ENCODE measurements at regions not wholly inside any gene's neighbourhood (a gene's known extent, or its start where the extent isn't known, plus 50 kb on each side); places are given as distances from the start of the nearest gene placed in this dataset.
"Not testable (repeated sequence)": the region's sequence is repeated elsewhere in the genome, so short reads cannot be mapped to it uniquely, and the experiment has no call there.

GRCh38 chr17:70379945-70380344 is 210.6 kb downstream of the KCNJ2 start:
- intact Hi-C loops (cut with DNase I) = no loop called here
- H3K9me3 ChIP-seq = no peaks in the 10 kb centered on the region
- H3K4me1 ChIP-seq = peaks cover 17% of the 10 kb centered on the region
- TF ChIP-seq CTCF (IDR thresholded peaks at IDR 0.05) = no peak
- ATAC-seq (no peak), DNase-seq (no peak)
- H3K4me3 ChIP-seq = no peak overlapping the region
- no peak overlapping the region for H3K27ac ChIP-seq
- no peaks in the 10 kb centered on the region for H3K27me3 ChIP-seq (ENCODE audit: low read depth)
- H3K36me3 ChIP-seq = no peaks in the 10 kb centered on the region

DNA sequence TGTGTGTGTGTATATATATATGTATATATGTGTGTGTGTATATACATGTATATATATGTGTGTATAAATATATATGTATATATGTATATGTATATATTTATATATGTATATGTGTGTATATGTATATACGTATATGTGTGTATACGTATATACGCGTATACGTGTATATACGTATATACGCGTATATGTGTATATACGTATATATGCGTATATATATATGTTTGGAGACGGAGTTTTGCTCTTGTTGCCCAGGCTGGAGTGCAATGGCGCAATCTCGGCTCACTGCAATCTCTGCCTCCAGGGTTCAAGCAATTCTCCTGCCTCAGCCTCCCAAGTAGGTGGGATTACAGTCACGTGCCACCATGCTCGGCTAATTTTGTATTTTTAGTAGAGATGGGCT is 212.6 kb downstream of the KCNJ2 start:
- ATAC-seq; intact Hi-C loops (cut with DNase I); H3K27me3 ChIP-seq (ENCODE audit: low read depth); H3K27ac ChIP-seq; H3K36me3 ChIP-seq; DNase-seq; H3K4me3 ChIP-seq; H3K4me1 ChIP-seq; H3K9me3 ChIP-seq: not testable (repeated sequence)

GRCh38 chr17:70388326-70388725 is 219.0 kb downstream of the KCNJ2 start:
- no peak for DNase-seq
- no peaks in the 10 kb centered on the region for H3K9me3 ChIP-seq
- H3K27me3 ChIP-seq (ENCODE audit: low read depth) = no peaks in the 10 kb centered on the region
- TF ChIP-seq CTCF (IDR thresholded peaks at IDR 0.05) = no peak
- no peak for ATAC-seq
- no peak overlapping the region for H3K4me3 ChIP-seq
- H3K4me1 ChIP-seq = no peaks in the 10 kb centered on the region
- intact Hi-C loops (cut with DNase I) = no loop called here
- no peak overlapping the region for H3K27ac ChIP-seq
- H3K36me3 ChIP-seq = no peaks in the 10 kb centered on the region

DNA sequence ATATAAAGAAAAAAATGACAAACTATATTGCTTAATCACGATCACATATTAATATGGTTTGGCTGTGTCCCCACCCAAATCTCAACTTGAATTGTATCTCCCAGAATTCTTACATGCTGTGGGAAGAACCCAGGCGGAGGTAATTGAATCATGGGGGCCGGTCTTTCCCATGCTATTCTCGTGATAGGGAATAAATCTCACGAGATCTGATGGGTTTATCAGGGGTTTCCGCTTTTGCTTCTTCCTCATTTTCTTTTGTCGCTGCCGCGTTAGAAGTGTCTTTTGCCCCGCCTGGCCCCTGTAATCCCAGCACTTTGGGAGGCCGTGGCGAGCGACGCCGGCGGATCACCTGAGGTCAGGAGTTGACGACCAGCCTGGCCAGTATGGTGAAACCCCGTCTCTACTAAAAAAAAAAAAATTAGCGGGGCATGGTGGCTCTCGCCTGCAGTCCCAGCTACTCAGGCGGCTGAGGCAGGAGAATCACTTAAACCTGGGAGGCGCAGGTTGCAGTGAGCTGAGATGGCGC is 220.0 kb downstream of the KCNJ2 start:
- DNase-seq; H3K4me3 ChIP-seq; H3K9me3 ChIP-seq; H3K36me3 ChIP-seq; intact Hi-C loops (cut with DNase I); H3K4me1 ChIP-seq; H3K27me3 ChIP-seq (ENCODE audit: low read depth); H3K27ac ChIP-seq; ATAC-seq: not testable (repeated sequence)

GRCh38 chr17:70390049-70390448 is 220.7 kb downstream of the KCNJ2 start:
- intact Hi-C loops (cut with DNase I) = no loop called here
- Histone ChIP-seq H3K4me1 (no peaks in the 10 kb centered on the region), H3K9me3 (no peaks in the 10 kb centered on the region), H3K27ac (no peak overlapping the region), H3K27me3 (ENCODE audit: low read depth) (no peaks in the 10 kb centered on the region), H3K4me3 (no peak overlapping the region), H3K36me3 (no peaks in the 10 kb centered on the region)
- no peak for DNase-seq
- TF ChIP-seq CTCF (IDR thresholded peaks at IDR 0.05) = no peak
- no peak for ATAC-seq

DNA sequence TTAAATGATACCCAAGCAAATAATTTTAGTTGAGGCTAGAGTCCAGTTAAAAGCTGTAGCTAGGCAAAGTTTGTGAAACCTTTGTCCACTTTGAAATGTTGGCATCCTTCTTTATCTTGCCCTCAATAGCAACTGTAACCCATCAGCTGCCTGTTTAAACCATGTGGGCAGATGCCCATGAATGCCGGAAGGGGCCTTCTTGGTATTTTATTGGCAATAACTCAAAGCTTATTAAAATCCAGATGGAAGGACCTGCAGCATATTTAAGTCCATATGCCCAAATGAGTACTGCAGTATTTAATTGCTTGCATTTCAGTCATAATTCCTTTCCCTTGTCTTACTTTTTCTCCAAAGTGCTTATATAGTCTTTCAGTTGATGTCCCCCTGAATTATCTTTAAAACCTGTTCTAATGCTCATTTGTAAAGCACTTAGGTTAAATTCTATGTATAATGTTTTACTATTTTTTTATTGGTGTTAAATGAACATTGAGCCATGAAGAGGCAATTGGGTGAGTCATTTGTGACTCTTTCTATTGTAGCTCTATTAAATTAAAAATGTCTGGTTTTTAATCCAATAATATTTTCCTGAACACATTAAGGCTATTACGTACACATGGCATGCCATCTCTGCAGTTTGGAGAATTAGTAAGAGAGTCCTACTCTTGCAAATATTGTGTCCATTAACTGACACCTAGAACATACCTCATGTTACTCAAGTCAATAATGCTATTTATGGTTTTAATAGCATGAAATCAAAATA is 225.3 kb downstream of the KCNJ2 start:
- ATAC-seq (no peak), DNase-seq (no peak)
- Histone ChIP-seq H3K27ac (no peak overlapping the region), H3K36me3 (no peaks in the 10 kb centered on the region), H3K4me1 (no peaks in the 10 kb centered on the region), H3K27me3 (ENCODE audit: low read depth) (no peaks in the 10 kb centered on the region), H3K9me3 (no peaks in the 10 kb centered on the region), H3K4me3 (no peak overlapping the region)
- TF ChIP-seq CTCF (IDR thresholded peaks at IDR 0.05) = no peak
- intact Hi-C loops (cut with DNase I) = no loop called here

All from lower lobe of right lung (tissue), 2 donors.